ENCODE measurements at regions not wholly inside any gene's neighbourhood (a gene's known extent, or its start where the extent isn't known, plus 50 kb on each side); places are given as distances from the start of the nearest gene placed in this dataset.
"Not testable (repeated sequence)": the region's sequence is repeated elsewhere in the genome, so short reads cannot be mapped to it uniquely, and the experiment has no call there.

- not testable (repeated sequence) for TF ChIP-seq PLSCR1 (CRISPR knock-in tag; IDR thresholded peaks at IDR 0.05; ENCODE audit: borderline replicate concordance); KDM5B (CRISPR knock-in tag; IDR thresholded peaks at IDR 0.05; ENCODE audit: borderline replicate concordance); ZBTB4 (CRISPR knock-in tag; IDR thresholded peaks at IDR 0.05; ENCODE audit: borderline replicate concordance); CHD4 (IDR thresholded peaks at IDR 0.05; ENCODE audit: borderline replicate concordance, low read length); PCBP1 (IDR thresholded peaks at IDR 0.05; ENCODE audit: borderline replicate concordance, low read depth, low read length); BCL3 (CRISPR knock-in tag; IDR thresholded peaks at IDR 0.05); RARG (CRISPR knock-in tag; IDR thresholded peaks at IDR 0.05; ENCODE audit: low read depth); ZNF782 (CRISPR knock-in tag; IDR thresholded peaks at IDR 0.05; ENCODE audit: borderline replicate concordance); SMARCC2 (IDR thresholded peaks at IDR 0.05); MTERF4 (CRISPR knock-in tag; IDR thresholded peaks at IDR 0.05); SP4 (CRISPR knock-in tag; IDR thresholded peaks at IDR 0.05)
- peak; percentile 55; the same call in 1 of the 2 replicates for TF ChIP-seq CTCF (CRISPR knock-in tag; IDR thresholded peaks at IDR 0.05)
These were observed 142.1 kb upstream of the EEF2KMT start for GRCh38 chr16:5239472-5240277.

Data from HepG2 (cell line).